ENCODE measurements at regions not wholly inside any gene's neighbourhood (a gene's known extent, or its start where the extent isn't known, plus 50 kb on each side); places are given as distances from the start of the nearest gene placed in this dataset.
"Not testable (repeated sequence)": the region's sequence is repeated elsewhere in the genome, so short reads cannot be mapped to it uniquely, and the experiment has no call there.

- DNase-seq, result no peak
These were observed 100.4 kb upstream of the TCF21 start for GRCh38 chr6:133788556-133788955.

GRCh38 chr6:133789449-133789848, 99.5 kb upstream of the TCF21 start:
- not testable (repeated sequence) for DNase-seq

GRCh38 chr6:133790756-133791155, 98.2 kb upstream of the TCF21 start:
- not testable (repeated sequence) for DNase-seq

- not testable (repeated sequence) for DNase-seq
These were observed 93.9 kb upstream of the TCF21 start for GRCh38 chr6:133795051-133795450.

- no peak for DNase-seq
These were observed 92.7 kb upstream of the TCF21 start for GRCh38 chr6:133796235-133796634.

- no peak for DNase-seq
These were observed 89.9 kb upstream of the TCF21 start for GRCh38 chr6:133799043-133799442.

- no peak for DNase-seq
These were observed 86.1 kb upstream of the TCF21 start for GRCh38 chr6:133802861-133803260.

- DNase-seq, result no peak
These were observed 84.6 kb upstream of the TCF21 start for GRCh38 chr6:133804265-133804664.

- no peak for DNase-seq
These were observed 83.0 kb upstream of the TCF21 start for GRCh38 chr6:133805876-133806275.

GRCh38 chr6:133806382-133807140, 82.4 kb upstream of the TCF21 start:
- DNase-seq, result no peak

- no peak for DNase-seq
These were observed 81.4 kb upstream of the TCF21 start for GRCh38 chr6:133807501-133807900.

- DNase-seq, result no peak
These were observed 79.5 kb upstream of the TCF21 start for GRCh38 chr6:133809406-133809805.

- no peak for DNase-seq
These were observed 77.4 kb upstream of the TCF21 start for GRCh38 chr6:133811557-133811956.

GRCh38 chr6:133812446-133812845, 76.5 kb upstream of the TCF21 start:
- DNase-seq, result not testable (repeated sequence)

GRCh38 chr6:133814238-133814637, 74.7 kb upstream of the TCF21 start:
- no peak for DNase-seq

GRCh38 chr6:133814797-133815196, 74.1 kb upstream of the TCF21 start:
- no peak for DNase-seq

GRCh38 chr6:133815313-133815712, 73.6 kb upstream of the TCF21 start:
- DNase-seq, result no peak

GRCh38 chr6:133816171-133816570, 72.7 kb upstream of the TCF21 start:
- DNase-seq, result no peak

GRCh38 chr6:133817460-133818047, 71.4 kb upstream of the TCF21 start:
- no peak for DNase-seq

GRCh38 chr6:133818320-133818719, 70.6 kb upstream of the TCF21 start:
- no peak for DNase-seq

GRCh38 chr6:133820208-133820607, 68.7 kb upstream of the TCF21 start:
- DNase-seq, result no peak

- no peak for DNase-seq
These were observed 61.1 kb upstream of the TCF21 start for GRCh38 chr6:133827766-133828165.

- no peak for DNase-seq
These were observed 55.0 kb upstream of the TCF21 start for GRCh38 chr6:133833949-133834359.
